HG03175 (cell line): ENCODE measurements at regions not wholly inside any gene's neighbourhood (a gene's known extent, or its start where the extent isn't known, plus 50 kb on each side); places are given as distances from the start of the nearest gene placed in this dataset.

Experiments used
- ATAC-seq: cut with Tn5 transposase; IDR thresholded peaks from one replicate; pipeline ENCODE4 v1.9.1; 2021; ENCODE audit warnings: mild to moderate bottlenecking, moderate library complexity; ENCODE audit not compliant: unreplicated experiment

DNA sequence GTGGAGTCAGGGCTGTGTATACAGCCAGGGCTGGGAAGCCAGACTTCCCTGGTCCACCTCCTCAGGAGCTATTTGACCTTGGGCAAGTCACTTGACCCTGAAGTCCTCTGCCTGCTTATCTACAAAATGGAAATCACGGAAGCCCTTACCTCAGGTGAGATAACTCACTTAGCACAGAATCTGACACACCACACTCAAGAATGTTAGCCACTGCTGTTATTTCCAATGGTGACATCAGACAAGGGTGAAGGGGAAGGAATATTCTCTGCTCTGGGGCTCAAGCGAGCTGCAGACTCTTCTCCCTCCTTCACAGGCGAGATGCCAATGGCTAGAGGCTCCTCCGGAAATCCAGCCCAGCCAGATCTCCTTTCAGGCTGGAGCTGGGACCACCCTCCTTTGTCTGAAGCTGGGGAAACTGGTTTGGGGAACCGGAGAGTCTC lies 189.6 kb downstream of the HAUS1 start:
- no peak for ATAC-seq

DNA sequence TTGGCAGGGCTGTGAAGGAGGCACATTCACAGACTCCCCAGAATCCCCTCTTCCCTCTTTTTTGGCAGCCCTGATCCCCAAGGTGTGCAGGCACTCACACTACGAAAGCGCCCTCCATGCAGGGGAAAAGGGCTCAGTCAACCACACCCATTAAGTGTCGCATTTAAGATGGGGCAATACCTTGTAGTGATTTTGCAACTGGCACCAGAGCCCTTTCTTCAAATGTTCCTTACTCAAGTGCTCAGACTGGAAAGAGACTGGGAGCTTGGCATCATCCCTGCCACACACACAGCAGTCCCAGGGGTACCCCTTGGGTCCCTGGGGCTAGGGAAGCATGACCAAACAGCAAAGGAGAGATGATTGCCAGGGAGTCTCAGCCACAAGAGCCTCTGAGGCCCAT lies 190.1 kb downstream of the HAUS1 start:
- no peak for ATAC-seq

DNA sequence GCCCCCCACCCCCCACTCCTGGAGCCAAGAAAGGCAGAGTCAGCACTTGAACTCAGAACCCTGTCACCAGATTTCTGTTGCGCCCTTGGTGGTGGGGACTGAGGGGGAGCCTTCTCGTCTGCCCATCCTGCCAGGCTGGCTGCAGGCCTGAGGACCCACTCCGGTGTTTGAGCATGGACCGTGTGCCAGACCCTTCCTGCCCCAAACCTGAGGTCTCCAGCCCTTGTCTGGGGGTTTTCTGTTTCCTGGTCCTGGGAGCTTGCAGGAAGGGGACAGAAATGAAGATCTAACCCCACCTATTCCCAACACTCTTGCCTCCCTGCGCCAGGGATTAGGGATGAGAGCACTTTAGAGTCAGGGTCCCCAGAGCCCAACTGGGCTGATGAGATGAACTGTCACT lies 190.6 kb downstream of the HAUS1 start:
- ATAC-seq, result no peak

DNA sequence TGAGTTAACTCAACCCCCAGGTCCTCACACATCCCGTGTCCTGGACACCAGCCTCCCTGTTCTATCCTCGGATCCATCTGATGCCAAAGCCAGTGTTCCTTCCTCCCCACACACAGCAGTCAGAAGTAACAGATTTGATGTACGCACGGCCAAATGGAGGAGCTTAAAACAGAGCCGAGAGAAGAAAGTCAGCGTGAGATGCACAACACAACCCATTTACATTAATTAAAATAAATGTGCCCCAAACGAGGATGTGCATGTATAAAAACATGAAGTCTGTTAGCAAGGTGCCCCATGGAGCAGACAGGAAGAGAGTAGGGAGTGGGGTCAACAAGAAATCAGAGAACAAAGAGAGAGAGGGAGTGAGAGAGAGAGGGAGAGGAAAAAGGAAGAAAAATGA lies 191.2 kb downstream of the HAUS1 start:
- no peak for ATAC-seq

DNA sequence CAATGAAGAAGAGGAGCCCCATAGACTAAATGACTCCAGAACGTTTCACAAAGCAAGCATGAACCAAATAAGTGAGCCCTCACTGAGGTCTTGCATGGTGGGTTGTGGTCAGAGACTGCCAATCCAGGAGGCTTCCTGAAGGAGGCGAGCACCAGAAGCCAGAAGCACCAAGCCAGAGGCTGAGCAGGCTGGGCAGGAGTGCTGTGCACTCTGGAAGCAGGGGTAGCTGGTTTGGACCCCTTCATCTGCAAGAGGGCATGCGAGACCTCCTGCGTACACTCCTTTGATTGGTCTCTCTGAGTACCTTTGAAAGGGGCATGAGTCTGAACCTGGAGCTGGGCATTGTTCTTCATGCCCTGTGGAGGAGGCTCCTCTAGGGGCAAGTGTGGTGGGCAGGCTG lies 192.5 kb downstream of the HAUS1 start:
- no peak for ATAC-seq

DNA sequence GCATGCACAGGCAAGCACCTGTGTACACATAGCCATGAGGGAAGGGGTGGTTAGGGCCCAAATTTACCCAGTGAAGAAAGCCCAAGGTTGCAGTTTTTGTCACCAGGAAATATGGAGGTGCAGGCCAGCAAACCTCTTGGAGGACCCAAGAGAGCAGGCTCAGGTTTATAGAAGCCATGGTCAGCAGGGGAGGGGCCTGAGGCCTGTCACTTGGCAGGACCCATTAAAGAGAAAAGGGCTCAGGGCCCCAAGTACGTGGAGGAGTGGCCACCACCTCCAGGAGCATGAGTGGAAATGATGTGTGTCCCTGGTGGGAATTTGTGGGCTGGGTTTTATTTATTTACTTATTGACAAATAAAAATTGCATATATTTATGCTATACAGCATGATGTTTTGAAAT lies 192.9 kb downstream of the HAUS1 start:
- ATAC-seq, result no peak

DNA sequence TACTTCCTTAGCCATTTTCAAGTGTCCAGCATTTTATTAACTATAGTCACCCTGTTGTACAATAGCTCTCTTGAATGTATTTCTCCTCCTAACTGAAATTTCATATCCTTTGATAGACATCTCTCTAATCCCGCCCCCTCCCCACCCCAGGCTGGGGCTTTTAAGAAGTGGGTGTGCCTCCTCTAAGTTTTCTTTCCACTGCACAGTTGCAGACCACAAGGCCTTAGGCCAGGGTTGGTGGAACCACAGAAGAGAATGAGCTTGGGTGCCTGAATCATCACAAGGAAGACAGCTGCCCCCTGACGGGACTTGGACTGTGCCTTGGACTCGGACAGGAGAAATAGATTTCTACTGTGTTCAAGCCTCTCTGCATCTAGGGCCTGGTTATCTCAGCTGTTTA lies 193.4 kb downstream of the HAUS1 start:
- no peak for ATAC-seq

DNA sequence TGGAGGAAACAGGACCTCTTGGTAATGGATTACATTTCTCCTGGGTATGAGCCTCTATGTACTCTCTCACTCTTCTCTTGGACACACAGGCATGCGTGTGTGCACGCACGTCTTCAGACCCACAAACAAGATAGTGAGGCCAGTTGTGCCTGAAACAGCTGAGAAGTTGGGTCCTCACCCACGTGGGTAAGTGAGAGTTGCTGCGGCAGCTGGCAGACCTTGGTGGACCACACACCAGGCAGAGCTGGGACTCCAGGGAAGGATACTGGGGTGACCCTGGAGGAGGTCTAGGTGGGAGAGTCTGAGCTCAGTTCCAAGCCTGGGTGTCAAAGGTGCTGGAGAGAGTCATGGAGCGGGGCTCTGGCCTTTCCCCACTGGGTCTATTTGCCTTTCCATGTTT lies 194.3 kb downstream of the HAUS1 start:
- no peak for ATAC-seq

DNA sequence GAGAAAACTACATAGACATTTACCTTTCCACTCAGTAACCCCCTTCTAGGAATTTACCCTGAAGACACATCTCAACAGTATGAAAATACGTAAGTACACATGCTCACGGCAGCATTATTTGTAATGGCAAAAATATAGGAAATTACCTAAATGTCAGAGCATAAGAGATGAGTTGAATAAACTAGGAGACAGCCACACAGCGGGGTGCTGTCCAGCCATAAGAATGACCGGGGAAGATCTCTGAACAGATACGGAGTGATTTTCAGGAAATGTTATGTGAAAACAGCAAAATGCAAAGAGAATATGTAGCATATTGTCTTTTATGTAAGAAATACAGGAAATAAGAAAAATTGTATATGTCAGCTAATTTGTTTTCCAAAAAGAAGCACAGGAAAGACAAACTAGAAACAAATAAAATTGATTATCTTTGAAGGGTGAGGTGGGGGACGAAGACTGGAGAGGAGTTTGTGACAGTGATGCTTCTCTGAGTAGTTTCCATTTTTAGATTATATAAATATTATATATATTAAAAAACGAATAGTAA lies 195.4 kb downstream of the HAUS1 start:
- no peak for ATAC-seq

DNA sequence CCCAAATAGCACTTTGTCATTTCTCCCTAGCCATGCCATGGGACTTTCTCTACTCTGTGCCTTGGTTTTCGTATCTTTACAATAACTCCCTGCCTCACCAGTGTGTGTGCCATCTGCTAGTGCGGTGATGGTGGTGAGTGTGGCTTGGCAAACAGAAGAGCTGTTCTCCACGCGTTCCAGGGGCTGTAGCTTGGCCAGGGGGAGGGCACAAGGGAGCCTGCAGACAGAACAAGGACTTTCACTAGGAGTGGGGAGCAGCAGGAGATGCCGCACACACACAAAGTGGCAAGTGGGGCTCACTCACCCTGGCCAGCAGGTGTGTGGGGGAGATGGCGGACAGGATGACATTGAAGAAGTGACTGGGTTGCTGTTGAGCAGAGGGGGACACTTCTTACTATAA lies 196.9 kb downstream of the HAUS1 start:
- no peak for ATAC-seq

DNA sequence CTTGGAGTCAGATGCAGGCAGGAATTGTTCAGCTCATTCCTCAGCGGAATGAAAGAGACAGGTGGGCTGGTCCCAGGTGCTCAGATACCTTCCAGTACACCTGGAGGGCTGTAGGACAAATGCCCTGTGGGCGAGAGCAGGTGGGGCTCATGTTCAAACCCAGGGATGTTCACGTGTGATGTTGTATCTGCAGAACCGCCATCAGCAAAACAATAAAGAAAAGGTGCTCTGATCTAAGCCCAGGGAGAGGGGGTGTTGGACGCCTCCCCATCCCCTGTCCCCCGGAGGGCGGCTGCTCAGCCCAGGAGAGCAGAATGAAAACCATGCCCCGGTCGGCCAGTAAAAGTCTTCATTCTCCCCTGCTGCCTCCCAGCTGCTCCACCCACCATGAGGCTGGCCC lies 197.4 kb downstream of the HAUS1 start:
- ATAC-seq, result no peak

DNA sequence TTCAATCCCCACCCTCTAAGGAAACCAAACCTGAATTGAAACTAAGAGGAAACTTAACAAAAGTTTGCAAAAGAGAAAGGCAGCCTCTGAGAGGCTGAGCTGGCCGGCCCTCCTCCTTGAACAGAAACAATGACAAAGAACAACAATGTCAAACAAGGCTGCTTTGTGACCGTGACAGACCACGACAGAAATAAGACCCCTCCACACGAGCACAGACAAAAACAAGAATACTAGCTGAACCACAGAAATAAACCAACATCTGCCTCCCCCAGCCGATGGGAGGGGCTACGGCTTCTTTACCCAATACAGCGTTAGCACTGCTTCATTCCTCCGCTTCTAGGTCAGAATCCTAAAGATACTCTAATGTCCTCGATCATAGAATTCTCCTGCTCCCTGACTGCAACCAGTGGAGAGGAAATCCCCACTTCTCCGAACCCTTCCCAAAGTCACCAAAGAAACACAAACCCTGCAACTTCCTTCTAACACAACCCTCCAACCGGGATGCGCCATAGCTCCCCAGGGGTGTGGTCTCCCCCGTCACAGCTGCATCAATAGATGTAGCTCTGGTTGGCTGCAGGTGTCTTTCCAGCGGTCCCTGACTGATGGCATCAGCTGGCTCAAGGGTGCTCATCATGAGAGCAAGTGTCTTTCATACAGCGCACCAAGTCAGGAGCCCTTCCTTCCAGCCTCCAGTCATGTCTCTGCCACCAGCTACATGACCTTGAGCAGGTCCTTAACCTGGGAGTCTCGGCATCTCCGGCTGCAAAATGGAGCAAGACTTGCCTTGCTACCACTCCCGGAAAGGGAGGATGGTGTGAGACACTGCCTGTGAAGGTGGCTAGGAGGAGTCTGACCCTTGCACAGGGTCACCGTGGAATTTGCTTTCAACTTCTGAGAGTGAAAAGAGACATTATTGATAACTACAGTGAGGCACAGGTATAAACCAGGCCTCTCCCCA lies 198.6 kb downstream of the HAUS1 start:
- ATAC-seq, result no peak

DNA sequence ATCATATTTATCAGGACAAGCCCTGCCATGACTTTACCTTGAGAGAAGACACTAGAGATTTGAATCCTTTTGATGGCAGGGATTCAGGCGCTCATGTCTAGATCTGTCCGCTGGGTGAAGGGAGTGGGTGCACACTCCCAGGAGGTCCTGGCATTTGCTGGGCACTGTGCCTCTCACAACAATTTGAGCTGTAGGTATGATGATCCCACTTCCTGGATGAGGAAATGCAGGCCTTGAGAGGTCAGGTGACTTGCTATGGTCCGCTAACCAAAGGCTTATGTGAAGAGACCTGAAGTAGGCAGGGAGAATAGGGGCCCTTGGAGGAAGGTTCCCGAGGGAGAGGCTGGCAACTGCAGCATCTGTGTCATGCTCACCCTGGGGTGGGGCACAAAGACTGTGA lies 206.1 kb downstream of the HAUS1 start:
- ATAC-seq, result no peak

DNA sequence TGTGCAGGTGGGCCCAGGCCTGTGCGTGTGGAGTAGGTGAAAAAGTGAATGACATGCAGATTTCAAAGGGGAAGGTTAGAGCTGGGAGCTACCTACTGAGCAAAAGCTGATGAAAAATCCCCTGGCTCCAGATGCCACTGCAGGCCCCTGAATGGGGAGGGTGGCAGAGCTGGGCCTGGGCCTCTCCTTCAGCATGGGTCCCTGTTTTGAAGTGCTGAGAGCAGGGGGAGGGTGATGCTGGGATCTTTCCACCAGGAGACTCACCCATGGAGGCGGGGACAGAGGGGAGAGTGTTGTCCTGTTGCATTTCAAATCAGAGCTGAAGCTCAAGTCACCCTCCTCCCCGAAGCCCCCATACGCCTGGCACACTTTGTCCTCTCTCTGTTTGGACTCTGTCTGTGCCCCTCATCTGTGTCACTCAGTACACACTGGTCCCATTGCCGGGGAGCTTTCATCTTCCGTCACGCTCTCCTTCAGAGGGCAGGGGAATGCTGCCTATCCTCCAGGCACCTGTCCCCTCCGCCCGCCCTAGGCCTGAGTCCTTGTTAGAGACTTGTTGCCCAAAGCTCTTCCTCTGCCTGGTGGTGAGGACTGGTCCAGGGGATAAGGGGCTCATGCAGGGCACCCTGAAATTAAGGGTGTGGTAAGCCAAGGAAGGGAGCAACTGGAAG lies 206.6 kb downstream of the HAUS1 start:
- no peak for ATAC-seq

DNA sequence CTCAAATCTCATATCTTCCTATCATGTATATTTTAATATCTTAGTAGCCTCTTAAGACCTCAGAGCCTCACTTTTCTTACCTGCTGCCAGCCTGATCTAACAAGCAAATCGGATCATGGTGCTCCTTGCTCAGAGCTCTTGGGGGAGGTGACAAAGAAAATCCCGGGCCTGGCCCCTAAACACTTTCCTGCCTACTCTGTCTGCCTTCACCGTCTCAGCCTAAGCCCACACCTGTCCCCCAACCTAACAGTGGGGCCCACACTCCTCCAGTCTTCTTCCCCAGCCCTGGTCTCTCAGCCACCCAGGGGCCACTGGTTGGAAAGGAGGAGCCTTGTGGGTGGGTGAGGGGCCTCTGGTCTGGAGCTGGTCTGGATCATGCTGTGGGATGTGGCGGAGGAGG lies 207.3 kb downstream of the HAUS1 start:
- no peak for ATAC-seq

DNA sequence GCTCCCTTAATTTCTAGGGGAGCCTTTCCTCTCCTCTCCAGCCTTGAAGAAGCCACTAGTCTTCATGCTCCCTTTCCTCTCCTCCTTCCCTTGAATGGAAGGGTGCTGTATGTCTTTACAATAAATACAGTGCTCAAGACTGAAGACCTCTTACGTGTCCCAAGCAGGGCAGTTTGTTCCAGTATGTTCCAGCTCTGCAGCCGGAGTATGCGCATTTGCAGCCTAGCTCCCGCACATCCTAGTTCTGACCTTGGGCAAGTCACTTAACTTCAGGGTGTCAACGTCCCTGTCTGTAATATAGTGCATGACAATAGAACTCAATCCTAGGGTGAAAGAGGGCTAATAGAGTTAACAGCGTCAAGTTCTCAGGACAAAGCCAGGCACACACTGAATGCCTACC lies 208.0 kb downstream of the HAUS1 start:
- ATAC-seq, result no peak

DNA sequence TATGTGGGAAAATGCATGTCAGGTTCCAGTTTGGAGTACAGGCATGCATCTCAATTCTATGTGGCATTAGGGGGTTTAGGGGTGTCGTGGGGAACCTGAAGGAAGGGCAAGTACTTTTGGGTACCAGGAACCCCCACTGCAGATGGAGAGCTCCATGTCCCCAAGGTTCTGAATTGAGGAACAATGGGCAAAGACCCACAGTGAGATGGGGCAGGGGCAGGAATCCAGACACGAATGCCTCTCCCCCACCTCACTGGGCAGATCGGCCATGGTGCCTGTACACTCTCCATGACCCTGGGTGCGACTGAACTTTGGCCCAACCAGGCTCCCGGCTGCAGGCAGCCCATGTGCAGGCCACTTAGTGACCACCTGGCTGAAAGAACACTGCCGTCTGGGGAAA lies 209.3 kb downstream of the HAUS1 start:
- no peak for ATAC-seq

DNA sequence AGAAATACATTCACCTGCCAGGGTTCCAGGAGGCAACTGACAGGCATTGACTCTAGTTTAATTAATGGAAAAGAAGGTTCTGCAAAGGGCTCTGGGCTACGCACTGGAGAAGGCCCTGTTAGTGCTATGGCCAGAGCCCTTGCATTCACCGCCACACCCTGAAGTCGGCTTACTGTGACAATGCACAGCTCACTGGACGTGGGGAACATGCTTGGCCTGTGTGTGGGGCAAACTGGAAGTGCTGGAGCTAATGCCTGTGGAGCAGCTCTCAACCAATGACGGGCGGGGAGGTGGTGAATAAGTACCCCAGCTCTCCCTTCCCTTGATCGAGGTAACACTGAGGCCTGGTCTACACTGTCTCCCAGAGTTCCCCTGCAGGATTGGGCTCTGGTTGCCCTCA lies 209.8 kb downstream of the HAUS1 start:
- no peak for ATAC-seq

DNA sequence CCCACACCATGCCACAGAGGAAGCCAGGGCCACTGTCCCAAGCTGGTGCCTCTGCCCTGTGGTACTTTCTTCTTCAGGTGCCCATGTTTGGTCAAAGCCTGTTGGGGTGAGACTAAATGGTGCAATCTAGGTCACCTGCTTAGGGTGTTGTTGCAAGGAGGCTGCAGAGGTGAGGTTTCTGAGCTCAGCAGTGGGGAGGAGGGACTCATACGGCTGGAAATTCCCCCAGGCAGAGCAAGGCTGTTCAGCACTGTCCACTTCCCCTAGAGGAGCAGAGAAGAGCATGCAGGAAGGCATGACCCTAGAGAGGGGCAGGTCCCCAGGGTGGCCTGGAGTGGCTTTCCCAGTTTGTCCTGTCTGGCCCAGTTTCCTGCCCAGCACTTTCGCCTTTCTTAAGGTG lies 211.0 kb downstream of the HAUS1 start:
- no peak for ATAC-seq

DNA sequence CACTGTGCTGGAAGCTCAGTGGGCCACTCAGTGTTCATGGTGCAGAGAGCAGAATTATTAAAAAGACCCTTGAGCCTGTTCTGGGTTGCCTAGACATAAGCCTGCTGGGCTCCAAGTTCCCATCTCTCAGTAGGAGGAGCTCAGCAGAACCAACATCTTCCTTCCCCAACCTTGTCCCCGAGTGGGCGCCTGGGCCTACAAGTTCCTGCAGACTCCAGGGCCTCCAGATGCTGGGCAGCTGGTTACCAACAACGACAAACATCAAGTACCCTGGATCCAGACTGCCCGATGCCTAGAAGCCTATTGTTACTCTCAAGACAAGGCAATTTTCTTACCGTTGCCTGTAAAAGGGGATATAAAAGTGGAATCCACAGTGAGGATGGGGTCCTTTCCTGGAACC lies 214.2 kb downstream of the HAUS1 start:
- no peak for ATAC-seq

DNA sequence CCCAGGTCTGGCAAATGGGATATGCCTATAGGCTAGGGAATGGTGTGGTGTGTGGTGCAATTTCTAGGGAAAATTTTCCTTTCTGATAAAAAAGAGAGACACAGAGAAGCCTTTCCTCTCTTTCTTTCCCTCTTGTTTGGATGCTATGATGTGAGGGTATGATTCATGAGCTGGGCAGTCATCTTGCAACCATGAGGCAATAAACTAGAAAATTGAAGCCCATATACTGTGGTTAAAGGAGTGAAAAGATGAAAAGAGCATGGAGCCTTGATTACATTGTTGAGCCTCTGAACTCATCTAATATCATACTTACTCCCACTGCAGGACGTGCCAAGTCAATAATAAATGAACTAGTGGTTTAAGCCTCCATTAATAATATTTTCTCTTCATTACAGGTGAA lies 215.6 kb downstream of the HAUS1 start:
- ATAC-seq, result no peak

DNA sequence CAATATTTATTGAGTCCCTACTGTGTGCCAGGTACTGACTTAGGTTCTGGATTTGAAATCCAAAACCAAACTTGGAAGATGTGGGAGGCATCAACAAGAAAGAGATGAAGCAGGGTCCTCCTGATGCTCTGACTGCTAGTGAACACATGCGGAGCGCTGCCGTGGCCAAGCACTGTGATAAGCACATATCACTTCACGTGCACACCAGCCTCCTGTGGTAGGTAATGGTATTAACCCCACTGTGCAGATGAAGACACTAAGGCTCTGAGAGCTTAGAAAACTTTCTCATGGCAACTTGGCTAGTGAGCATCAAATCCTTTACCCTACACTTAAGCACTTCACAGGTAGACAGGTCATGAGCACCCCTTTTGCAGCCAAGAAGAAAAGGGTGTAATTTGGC lies 216.1 kb downstream of the HAUS1 start:
- ATAC-seq, result no peak
